H9 (cell line): ENCODE measurements at regions not wholly inside any gene's neighbourhood (a gene's known extent, or its start where the extent isn't known, plus 50 kb on each side); places are given as distances from the start of the nearest gene placed in this dataset.

Experiments
- DNase-seq: peaks from one replicate; pipeline ENCODE4 v3.0.0-alpha.2; 2017
- H2AFZ ChIP-seq: one replicate; pipeline ENCODE4 v1.6.1; 2013; ENCODE audit warnings: mild to moderate bottlenecking, low read length, control low read depth, moderate library complexity
- H2AK5ac ChIP-seq: 2 replicates; pipeline ENCODE4 v1.6.1; 2013; ENCODE audit warnings: low read length, control low read depth, mixed read lengths; ENCODE audit not compliant: insufficient read length
- H2BK120ac ChIP-seq: one replicate; pipeline ENCODE4 v1.6.1; 2013; ENCODE audit warnings: low read depth, mild to moderate bottlenecking, low read length, control low read depth, inconsistent platforms; ENCODE audit not compliant: poor library complexity, severe bottlenecking
- H2BK12ac ChIP-seq: 2 replicates; pipeline ENCODE4 v1.6.1; 2013; ENCODE audit warnings: low read length, control low read depth, mixed read lengths, low read depth; ENCODE audit not compliant: insufficient read length
- H2BK15ac ChIP-seq: 2 replicates; pipeline ENCODE4 v1.6.1; 2013; ENCODE audit warnings: low read depth, low read length, control low read depth
- H2BK20ac ChIP-seq: one replicate; pipeline ENCODE4 v1.6.1; 2013; ENCODE audit warnings: low read depth, mild to moderate bottlenecking, low read length, control low read depth, inconsistent platforms; ENCODE audit not compliant: poor library complexity, severe bottlenecking
- H2BK5ac ChIP-seq: 2 replicates; pipeline ENCODE4 v1.6.1; 2013; ENCODE audit warnings: low read length, control low read depth, mixed read lengths; ENCODE audit not compliant: insufficient read length
- H3K14ac ChIP-seq: 2 replicates; pipeline ENCODE4 v1.6.1; 2013; ENCODE audit warnings: low read length, control low read depth; ENCODE audit not compliant: insufficient read depth
- H3K18ac ChIP-seq: 2 replicates; pipeline ENCODE4 v1.6.1; 2013; ENCODE audit warnings: low read depth, mild to moderate bottlenecking, mixed read lengths, low read length, control low read depth; ENCODE audit not compliant: insufficient read length
- H3K23ac ChIP-seq: 2 replicates; pipeline ENCODE4 v1.6.1; 2013; ENCODE audit warnings: low read length, control low read depth, mixed read lengths, low read depth; ENCODE audit not compliant: insufficient read length
- H3K23me2 ChIP-seq: 2 replicates; pipeline ENCODE4 v1.6.1; 2013; ENCODE audit warnings: low read depth, mild to moderate bottlenecking, mixed read lengths, low read length, control low read depth; ENCODE audit not compliant: insufficient read length, poor library complexity, severe bottlenecking
- H3K27ac ChIP-seq: 2 replicates; pipeline ENCODE4 v1.5.1; 2013; ENCODE audit warnings: low read length, control low read depth, mixed read lengths, low read depth; ENCODE audit not compliant: insufficient read length
- H3K27me3 ChIP-seq: 2 replicates; pipeline ENCODE4 v1.6.1; 2013; ENCODE audit warnings: low read length, control low read depth, inconsistent platforms; ENCODE audit not compliant: insufficient read depth
- H3K4ac ChIP-seq: 2 replicates; pipeline ENCODE4 v1.6.1; 2013; ENCODE audit warnings: low read depth, mild to moderate bottlenecking, control low read depth, inconsistent platforms, low read length, moderate library complexity
- H3K4me1 ChIP-seq: 2 replicates; pipeline ENCODE4 v1.6.1; 2013; ENCODE audit warnings: low read length, control low read depth, inconsistent platforms; ENCODE audit not compliant: insufficient read depth
- H3K4me2 ChIP-seq: 2 replicates; pipeline ENCODE4 v1.6.1; 2013; ENCODE audit warnings: low read length, control low read depth, mixed read lengths; ENCODE audit not compliant: insufficient read length, insufficient read depth
- H3K56ac ChIP-seq: 2 replicates; pipeline ENCODE4 v1.6.1; 2013; ENCODE audit warnings: low read depth, mild to moderate bottlenecking, mixed read lengths, low read length, control low read depth; ENCODE audit not compliant: insufficient read length
- H3K79me1 ChIP-seq: 2 replicates; pipeline ENCODE4 v1.6.1; 2013; ENCODE audit warnings: low read depth, mild to moderate bottlenecking, moderate library complexity, low read length, control low read depth, inconsistent platforms; ENCODE audit not compliant: insufficient read depth, poor library complexity, severe bottlenecking
- H3K79me2 ChIP-seq: 2 replicates; pipeline ENCODE4 v1.6.1; 2013; ENCODE audit warnings: low read length, control low read depth, inconsistent platforms; ENCODE audit not compliant: insufficient read depth
- H3K9ac ChIP-seq: 2 replicates; pipeline ENCODE4 v1.6.1; 2013; ENCODE audit warnings: low read length, control low read depth, mixed read lengths; ENCODE audit not compliant: insufficient read length; ENCODE audit errors: extremely low read depth
- H3K9me3 ChIP-seq: one replicate; pipeline ENCODE4 v1.6.1; 2013; ENCODE audit warnings: low read depth, low read length, inconsistent platforms; ENCODE audit not compliant: control insufficient read depth
- H3T11ph ChIP-seq: one replicate; pipeline ENCODE4 v1.6.1; 2013; ENCODE audit warnings: mild to moderate bottlenecking, low read length, control low read depth, inconsistent platforms
- H4K20me1 ChIP-seq: one replicate; pipeline ENCODE4 v1.6.1; 2013; ENCODE audit not compliant: control insufficient read depth, insufficient read length, insufficient read depth
- H4K5ac ChIP-seq: 2 replicates; pipeline ENCODE4 v1.6.1; 2013; ENCODE audit warnings: low read depth, mild to moderate bottlenecking, mixed read lengths, low read length, control low read depth; ENCODE audit not compliant: insufficient read length
- H4K8ac ChIP-seq: replicated peaks from 2 replicates; pipeline ENCODE4 v1.6.1; 2013; ENCODE audit warnings: low read length, control low read depth, mixed read lengths, low read depth; ENCODE audit not compliant: insufficient read length
- H4K91ac ChIP-seq: 2 replicates; pipeline ENCODE4 v1.6.1; 2013; ENCODE audit warnings: low read depth, mild to moderate bottlenecking, moderate library complexity, mixed read lengths, low read length, control low read depth; ENCODE audit not compliant: insufficient read length
- H3K27ac Mint-ChIP-seq, 3 experiments: 2 replicates in 2 of 3; 3 replicates in 1 of 3; pipeline ENCODE4 v1.8.0; 2020 to 2021; ENCODE audit warnings: mixed read lengths in 3 of 3, mild to moderate bottlenecking in 1 of 3, moderate library complexity in 1 of 3
- H3K27me3 Mint-ChIP-seq: 2 replicates; pipeline ENCODE4 v1.8.0; 2021; ENCODE audit warnings: low read depth, mild to moderate bottlenecking, moderate library complexity, mixed read lengths
- H3K36me3 Mint-ChIP-seq, 3 experiments: 2 replicates in 2 of 3; 3 replicates in 1 of 3; pipeline ENCODE4 v1.8.0; 2020 to 2021; ENCODE audit warnings: low read depth in 3 of 3, mixed read lengths in 3 of 3; ENCODE audit not compliant: insufficient read depth in 1 of 3
- H3K4me1 Mint-ChIP-seq, 2 experiments: 2 replicates each; pipeline ENCODE4 v1.8.0; 2020; ENCODE audit warnings: mixed read lengths in 2 of 2
- H3K4me3 Mint-ChIP-seq, 2 experiments: 2 replicates in 1 of 2; 3 replicates in 1 of 2; pipeline ENCODE4 v1.8.0; 2020 to 2021; ENCODE audit warnings: mild to moderate bottlenecking in 2 of 2, mixed read lengths in 2 of 2, moderate library complexity in 1 of 2
- H3K9me3 Mint-ChIP-seq, 2 experiments: 2 replicates in 1 of 2; 3 replicates in 1 of 2; pipeline ENCODE4 v1.8.0; 2020; ENCODE audit warnings: mild to moderate bottlenecking in 2 of 2, mixed read lengths in 2 of 2, moderate library complexity in 1 of 2
- CTCF ChIP-seq: fragments of 200-600 bp; sonication (generic); conservative IDR thresholded peaks from 3 replicates; pipeline ENCODE4 v1.8.0; 2021; ENCODE audit warnings: antibody characterized with exemption, mild to moderate bottlenecking
- WGBS: extraction: QIAGEN DNeasy Blood & Tissue Kit; methylation state at CpG from one replicate; pipeline ENCODE4 v1.1.7; 2013; ENCODE audit warnings: missing lambda C conversion rate, low lambda C conversion rate, mixed read lengths; ENCODE audit not compliant: insufficient read length; ENCODE audit errors: extremely low coverage; 5-methylcytosine and 5-hydroxymethylcytosine counted together

GRCh38 chr15:47983533-47983932 lies 137.3 kb upstream of the SLC24A5 start:
- no CpG with 5 or more reads among the region's 8 CpGs for WGBS
- H3K4me3 Mint-ChIP-seq = no peak overlapping the region

More at GRCh38 chr15:47983533-47983932, 137.3 kb upstream of the SLC24A5 start:
- no peak overlapping the region; a peak in 1 of 7 replicates for H3K27ac Mint-ChIP-seq
- Histone ChIP-seq H2BK12ac (no peak overlapping the region), H4K8ac (no peak overlapping the region), H3T11ph (no peak overlapping the region), H3K56ac (no peak overlapping the region), H2BK20ac (no peak overlapping the region), H3K9ac (no peak overlapping the region), H2BK15ac (no peak overlapping the region), H3K27ac (no peak overlapping the region), H3K14ac (no peak overlapping the region), H2BK5ac (no peak overlapping the region), H3K4me2 (no peak overlapping the region), H2BK120ac (no peak overlapping the region), H3K18ac (no peak overlapping the region), H3K9me3 (no peaks in the 10 kb centered on the region), H3K79me2 (no peaks in the 10 kb centered on the region), H4K91ac (no peak overlapping the region), H3K23ac (no peak overlapping the region), H3K4me1 (no peaks in the 10 kb centered on the region), H4K20me1 (no peaks in the 10 kb centered on the region), H3K23me2 (no peaks in the 10 kb centered on the region), H3K27me3 (no peaks in the 10 kb centered on the region), H3K4ac (no peak overlapping the region), H2AFZ (no peak overlapping the region), H2AK5ac (no peak overlapping the region), H3K79me1 (no peaks in the 10 kb centered on the region), H4K5ac (no peak overlapping the region)
- no peaks in the 10 kb centered on the region for H3K36me3 Mint-ChIP-seq
- TF ChIP-seq CTCF = peak; percentile 39; the same call in 2 of the 3 replicates
- H3K4me1 Mint-ChIP-seq = peaks cover 11 to 14% of the 10 kb centered on the region in 2 experiments
- H3K9me3 Mint-ChIP-seq = no peaks in the 10 kb centered on the region
- DNase-seq = no peak
- H3K27me3 Mint-ChIP-seq = no peaks in the 10 kb centered on the region
